ENCODE measurements at regions not wholly inside any gene's neighbourhood (a gene's known extent, or its start where the extent isn't known, plus 50 kb on each side); places are given as distances from the start of the nearest gene placed in this dataset.
A peak's percentile ranks its signal among the peaks of the same experiment; 100 is the strongest.
"Not testable (repeated sequence)": the region's sequence is repeated elsewhere in the genome, so short reads cannot be mapped to it uniquely, and the experiment has no call there.

DNA sequence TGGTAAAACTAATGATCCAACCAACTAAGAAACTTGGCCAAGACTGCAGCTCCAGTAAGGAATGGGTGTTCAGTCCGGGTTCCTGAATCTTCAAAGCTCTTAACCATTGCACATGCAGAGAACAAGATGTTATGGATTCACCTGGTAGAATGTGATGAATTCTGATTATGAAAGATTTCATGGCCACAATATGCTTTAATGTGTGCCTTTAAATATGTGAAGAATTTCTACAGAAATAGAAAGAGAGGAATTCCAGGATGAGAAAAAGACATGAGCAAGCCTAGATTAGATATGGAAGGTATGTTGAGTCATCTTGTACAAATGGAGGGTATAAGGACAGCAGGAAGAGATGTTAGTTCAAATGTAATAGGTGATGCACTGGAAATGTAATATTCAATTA lies 472.2 kb upstream of the TENM3 start:
- intact Hi-C loops (cut with DNase I): no loop called here
- DNase-seq: no peak

DNA sequence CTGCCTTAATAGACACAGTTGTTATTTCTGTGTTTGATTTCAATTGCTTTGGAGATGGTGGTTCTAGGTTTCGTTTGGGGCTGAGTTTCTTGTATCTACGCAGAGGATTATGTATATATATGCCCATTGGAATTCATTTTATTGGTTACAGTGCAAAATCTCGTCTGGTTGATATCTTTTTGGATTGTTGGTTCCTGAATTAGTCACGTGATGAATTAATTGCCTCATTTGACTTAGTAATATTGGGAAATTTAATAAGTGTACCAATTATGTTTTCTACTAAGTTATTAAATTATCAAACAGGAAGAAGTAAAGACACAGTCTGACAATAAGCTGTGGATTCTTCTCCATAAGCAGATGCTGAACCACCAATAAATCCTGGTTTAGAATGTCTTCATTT lies 467.9 kb upstream of the TENM3 start:
- intact Hi-C loops (cut with DNase I): no loop called here
- DNase-seq: no peak

DNA sequence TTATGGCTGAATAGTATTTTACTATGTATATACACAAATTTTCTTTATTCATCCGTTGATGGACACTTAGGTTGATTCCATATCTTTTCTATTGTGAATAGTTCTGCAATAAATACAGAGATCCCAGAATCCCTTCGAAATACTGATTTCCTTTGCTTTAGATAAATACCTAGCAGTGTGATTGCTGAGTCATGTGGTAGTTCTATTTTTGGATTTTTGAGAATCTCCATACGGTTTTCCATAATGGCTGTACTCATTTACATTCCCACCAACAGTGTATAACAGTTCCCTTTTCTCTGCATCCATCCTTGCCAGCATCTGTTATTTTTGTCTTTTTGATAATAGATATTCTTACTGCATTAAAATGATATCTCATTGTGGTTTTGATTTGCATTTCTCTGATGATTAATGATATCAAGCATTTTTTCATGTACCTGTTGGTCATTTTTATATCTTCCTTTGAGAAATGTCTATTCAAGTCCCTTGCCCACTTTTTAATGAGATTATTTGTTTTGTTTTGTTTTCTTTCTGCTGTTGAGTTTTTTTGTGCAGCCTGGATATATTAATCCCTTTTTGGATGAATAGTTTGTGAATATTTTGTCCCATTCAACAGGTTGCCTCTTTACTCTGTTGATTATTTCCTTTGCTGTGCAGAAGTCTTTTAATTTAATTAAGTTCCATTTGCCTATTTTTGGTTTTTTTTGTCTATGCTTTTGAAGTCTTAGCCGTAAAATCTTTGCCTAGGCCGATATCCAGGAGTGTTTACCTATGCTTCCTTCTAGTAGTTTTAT lies 466.7 kb upstream of the TENM3 start:
- intact Hi-C loops (cut with DNase I): no loop called here
- DNase-seq: no peak

DNA sequence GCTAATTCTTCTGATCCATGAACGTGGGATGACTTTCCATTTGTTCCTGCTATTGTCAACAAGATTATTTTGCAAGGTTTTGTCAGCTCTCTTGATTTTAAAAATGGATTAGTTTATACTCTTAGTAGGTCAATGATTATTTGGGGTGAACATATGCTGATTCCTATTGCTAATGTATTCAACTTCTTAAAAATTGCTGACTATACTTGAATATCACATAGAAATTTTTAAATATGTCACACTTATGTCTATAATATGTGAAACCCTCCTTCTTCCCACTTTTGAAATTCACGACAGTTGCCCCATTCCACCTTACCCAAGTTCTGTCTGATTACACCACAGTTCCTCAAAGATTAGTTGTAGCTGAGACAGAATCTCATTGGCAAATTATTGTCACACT lies 465.7 kb upstream of the TENM3 start:
- DNase-seq: no peak
- intact Hi-C loops (cut with DNase I): no loop called here

- intact Hi-C loops (cut with DNase I): no loop called here
- no peak for DNase-seq
These were observed 458.3 kb upstream of the TENM3 start for GRCh38 chr4:181784881-181785280.

DNA sequence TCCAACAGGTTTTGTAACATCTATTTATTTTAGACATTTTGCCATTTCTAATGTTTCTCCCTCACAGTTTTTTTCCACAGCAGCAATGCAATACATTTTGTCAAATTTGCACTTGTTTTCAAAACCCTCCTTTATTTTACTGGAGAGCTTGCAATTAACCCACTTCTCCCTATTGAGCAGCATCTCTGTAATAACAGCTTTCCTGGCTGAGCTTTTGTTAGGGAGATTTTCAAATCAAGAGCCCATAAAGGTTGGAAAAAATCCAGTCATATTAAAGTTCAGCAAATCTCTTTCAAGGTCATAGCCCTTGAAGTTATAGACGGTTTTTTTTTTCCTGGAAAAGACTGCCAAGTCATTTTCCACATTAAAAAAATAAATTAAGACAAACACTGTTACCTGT lies 450.6 kb upstream of the TENM3 start:
- intact Hi-C loops (cut with DNase I): no loop called here

DNA sequence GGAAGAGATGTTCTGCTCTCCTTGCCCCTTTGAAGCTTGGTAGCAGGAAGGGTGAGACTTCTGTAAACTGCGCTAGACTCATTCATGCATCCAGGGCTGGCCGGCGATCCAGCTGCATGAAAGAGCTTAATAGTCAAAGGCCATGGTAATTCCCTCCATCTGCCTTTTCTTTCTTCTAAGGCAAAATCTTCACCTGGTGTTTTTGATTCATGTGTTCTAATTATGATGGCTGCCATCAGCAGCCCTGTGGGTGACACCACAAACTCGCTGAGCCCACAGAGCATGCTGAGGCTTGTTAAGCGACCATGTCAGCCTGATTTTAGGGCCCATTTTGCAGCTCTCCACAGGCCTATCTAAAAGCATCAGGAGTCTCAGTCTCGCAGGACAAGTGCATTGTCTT lies 450.1 kb upstream of the TENM3 start:
- intact Hi-C loops (cut with DNase I): no loop called here

More for the DNA sequence above, 450.6 kb upstream of the TENM3 start:
- no peak for DNase-seq

DNA sequence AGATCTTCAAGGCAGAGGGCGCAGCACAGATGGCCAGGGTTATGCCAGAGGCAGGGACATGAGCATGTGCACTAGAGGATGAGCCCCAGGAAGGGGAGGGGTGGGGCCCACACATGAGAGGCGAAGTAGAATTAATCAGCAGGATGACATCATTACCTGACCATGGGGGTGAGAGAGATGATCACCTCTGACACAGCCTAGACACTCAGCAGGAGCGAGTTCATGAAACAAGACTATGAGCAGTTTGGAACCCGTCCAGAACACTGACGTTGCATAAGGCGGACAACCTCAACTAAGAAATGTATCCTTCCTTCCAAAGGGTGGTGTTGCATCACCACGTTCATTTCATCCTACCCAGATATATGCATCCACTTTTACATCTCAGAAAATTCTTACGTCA lies 446.7 kb upstream of the TENM3 start:
- intact Hi-C loops (cut with DNase I): no loop called here
- DNase-seq: no peak

More for the DNA sequence above, 450.1 kb upstream of the TENM3 start:
- peak in 1 of 10 donors; percentile 44 for DNase-seq

- DNase-seq: no peak
- intact Hi-C loops (cut with DNase I): no loop called here
These were observed 444.7 kb upstream of the TENM3 start for GRCh38 chr4:181798536-181798935.

DNA sequence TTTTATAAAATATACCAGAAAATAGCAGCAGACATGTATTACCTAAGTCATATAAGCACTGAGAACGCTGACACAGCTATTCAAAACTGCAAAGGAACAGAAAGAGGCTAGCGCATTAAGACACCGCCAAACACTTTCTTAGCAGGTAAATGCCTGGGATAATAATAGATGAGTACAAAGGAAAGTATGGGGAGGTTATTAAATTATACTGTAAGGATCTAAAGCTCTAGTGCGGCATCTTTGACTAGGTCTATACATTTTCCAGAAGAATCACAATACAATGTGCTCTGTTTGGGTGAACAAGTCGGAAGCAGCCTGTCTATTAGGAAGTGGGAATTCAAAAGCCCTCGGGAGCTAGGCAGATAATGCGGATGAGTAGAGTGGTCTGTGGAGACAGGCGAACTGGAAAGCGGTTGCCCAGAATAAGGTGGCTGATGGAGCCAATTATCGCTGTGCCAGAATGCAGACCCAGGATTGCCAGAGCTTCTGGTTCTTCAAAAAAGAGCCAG lies 443.6 kb upstream of the TENM3 start:
- intact Hi-C loops (cut with DNase I): no loop called here
- no peak for DNase-seq

DNA sequence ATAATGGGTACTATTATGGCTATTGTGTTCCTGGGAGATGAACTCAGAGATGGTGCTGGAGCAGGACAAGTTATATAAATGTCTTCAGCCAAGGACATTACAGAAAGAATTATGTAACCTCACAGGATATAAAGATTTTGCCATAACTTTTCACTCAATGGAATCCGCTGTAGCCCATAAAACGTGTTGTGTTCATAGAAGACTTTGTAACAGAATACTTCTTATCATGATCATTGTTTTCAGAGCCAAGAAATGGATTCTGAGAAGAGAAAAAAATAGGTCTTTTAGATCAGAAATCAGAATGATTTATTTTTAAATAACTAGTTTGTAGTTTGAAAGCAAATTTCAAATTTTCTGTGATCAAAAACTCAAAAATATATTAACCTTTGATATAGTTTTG lies 441.0 kb upstream of the TENM3 start:
- intact Hi-C loops (cut with DNase I): no loop called here
- no peak for DNase-seq

DNA sequence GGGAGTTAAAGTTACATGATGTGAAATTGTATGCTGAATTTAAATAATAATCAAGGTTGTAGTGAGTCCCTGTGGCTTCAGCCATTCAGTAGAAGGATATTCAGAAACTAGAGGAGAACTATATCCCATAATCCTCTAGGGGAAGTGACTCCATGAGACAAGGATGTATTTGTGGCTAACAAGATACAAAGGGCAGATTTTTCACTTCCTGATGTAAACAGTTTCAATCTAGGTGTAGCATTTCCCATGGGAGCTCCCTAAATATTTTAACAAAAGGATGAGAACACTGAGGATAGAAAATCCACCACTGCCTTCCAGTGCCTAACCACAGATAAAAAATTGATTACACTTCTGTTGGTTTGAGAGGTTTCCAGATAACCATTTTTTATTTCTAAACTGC lies 435.4 kb upstream of the TENM3 start:
- intact Hi-C loops (cut with DNase I): no loop called here
- no peak for DNase-seq

GRCh38 chr4:181810711-181811110 lies 432.5 kb upstream of the TENM3 start:
- DNase-seq: peak in 6 of 10 donors; percentile 4 to 83 (median 46)
- intact Hi-C loops (cut with DNase I): no loop called here

DNA sequence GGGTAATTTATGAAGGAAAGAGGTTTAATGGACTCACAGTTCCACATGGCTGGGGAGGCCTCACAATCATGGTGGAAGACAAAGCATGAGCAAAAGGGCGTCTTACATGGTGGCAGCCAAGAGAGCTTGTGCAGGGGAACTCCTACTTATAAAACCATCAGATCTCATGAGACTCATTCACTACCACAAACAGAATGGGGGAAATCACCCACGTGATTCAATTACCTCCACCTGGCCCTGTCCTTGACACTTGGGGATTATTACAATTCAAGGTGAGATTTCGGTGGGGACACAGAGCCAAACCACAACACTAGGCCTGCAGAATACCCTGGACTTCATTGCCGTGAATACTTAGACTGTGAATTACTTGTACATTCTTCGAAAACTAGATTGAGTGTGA lies 431.7 kb upstream of the TENM3 start:
- intact Hi-C loops (cut with DNase I); DNase-seq: not testable (repeated sequence)

DNA sequence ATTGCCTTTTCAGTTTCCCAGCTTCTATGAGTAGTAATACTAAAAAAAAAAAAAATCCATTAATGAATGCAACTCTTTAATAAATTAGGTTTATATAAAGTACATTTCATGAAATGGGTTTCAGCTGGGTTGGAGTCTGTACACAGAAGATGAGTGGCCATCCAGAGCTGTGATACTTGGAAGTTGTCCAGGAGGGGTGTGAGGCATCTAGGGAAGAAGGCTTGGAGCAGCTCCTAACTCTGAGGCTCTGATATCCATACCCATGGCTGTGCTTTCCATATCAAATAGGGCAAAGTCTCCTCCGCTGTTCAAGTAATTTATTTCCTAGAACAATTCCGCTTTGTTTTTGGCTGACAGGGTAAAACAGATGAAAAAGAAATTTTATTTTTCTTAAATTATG lies 423.3 kb upstream of the TENM3 start:
- intact Hi-C loops (cut with DNase I): no loop called here
- DNase-seq: no peak

DNA sequence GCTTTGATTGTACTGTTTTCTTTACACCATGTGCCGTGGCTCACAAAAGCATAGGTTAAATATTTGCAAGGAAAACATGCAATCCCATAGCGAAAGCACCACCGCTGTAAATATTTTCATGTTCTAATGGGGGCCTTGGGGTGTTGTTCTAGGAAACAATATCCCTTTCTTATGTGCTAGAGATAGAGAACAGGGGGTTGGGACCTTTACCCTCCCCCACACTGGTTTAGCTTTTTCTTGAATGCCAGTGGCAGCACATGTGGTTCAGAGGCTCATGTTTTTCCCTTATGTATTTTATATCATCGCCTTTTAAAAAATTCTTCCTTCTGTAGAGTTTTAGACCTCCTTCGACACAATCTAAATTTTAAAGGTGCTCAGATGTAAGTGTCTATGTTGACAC lies 422.6 kb upstream of the TENM3 start:
- intact Hi-C loops (cut with DNase I): no loop called here
- DNase-seq: no peak

DNA sequence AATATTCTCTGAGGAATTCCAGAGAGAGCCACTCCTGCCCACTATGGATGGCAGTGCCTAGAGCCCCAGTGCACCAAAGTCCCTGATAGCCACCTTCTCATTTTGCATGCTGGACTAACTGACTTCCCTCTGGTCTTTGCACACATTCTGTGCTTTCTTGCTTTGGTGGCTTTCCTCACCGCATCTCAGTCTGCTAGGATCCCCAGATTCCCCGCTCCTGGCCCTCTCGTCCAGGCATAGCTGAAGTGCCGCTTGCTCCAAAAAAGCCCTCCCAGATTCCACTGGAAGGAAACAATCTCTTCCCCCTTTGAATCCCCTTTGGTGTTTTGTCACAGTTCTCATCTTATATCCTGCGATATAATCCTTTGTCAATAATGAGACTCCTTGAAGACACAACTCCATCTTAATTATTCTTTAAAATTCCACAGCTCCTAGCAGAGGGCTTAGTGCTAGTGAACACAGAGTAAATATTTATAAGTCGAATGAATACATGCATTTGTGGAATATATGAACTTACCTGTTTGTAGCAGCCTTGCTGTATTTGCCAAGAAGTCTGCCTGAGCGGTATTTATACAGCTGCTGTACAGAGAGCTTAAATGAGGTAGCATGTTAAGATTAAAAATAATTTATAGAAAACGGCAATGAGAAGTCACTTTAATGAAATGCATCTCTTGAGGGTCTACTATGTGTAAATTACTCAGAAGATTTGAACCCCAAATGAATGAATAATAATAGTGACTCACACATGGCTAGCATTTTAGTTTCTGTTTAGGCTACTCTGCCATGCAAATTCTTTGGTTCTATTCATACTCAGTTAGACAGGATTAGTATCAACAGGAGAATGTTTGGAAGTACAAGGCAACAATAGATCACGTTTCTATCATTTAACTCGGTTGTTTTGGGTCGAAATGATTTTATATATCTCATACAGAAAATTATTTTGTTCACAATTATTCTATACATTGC lies 421.9 kb upstream of the TENM3 start:
- intact Hi-C loops (cut with DNase I): no loop called here
- no peak for DNase-seq

- intact Hi-C loops (cut with DNase I): no loop called here
- DNase-seq: no peak
These were observed 421.2 kb upstream of the TENM3 start for GRCh38 chr4:181822005-181822375.

GRCh38 chr4:181823183-181823582 lies 420.0 kb upstream of the TENM3 start:
- no peak for DNase-seq
- intact Hi-C loops (cut with DNase I): no loop called here

GRCh38 chr4:181823645-181824044 lies 419.6 kb upstream of the TENM3 start:
- intact Hi-C loops (cut with DNase I): no loop called here
- DNase-seq: no peak

DNA sequence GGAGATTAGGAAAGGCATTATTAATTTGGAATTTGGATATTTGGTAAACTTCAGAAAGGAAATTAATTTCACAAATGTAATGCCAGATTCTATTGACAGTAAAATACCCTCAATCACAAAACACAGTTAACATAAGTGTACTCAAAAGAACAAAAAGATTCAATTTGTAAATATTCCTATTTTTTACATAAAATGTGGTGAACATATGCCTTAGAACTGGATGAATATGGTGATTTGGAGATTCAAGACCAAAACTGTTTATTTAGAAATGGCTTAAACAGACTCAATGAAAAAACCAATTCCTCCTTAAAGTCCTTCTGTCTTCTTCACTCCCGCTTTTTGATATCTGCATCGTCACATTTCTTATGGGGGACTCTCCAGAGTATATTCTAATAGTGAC lies 417.6 kb upstream of the TENM3 start:
- intact Hi-C loops (cut with DNase I): no loop called here
- no peak for DNase-seq

- intact Hi-C loops (cut with DNase I): no loop called here
- DNase-seq: peak in 1 of 10 donors; percentile 70
These were observed 416.0 kb upstream of the TENM3 start for GRCh38 chr4:181827246-181827645.
